ENCODE measurements at regions not wholly inside any gene's neighbourhood (a gene's known extent, or its start where the extent isn't known, plus 50 kb on each side); places are given as distances from the start of the nearest gene placed in this dataset.

- Histone ChIP-seq H3K4me3 (no peak overlapping the region), H3K27ac (no peak overlapping the region), H3K9me3 (no peaks in the 10 kb centered on the region), H3K36me3 (no peaks in the 10 kb centered on the region), H3K27me3 (no peaks in the 10 kb centered on the region), H3K4me1 (peaks cover 8 to 21% of the 10 kb centered on the region in 2 donors)
- intact Hi-C loops (cut with DNase I; ENCODE audit: low total_unique reads), result no loop called here
- ATAC-seq (no peak), DNase-seq (no peak)
- no peak for TF ChIP-seq POLR2A (IDR thresholded peaks at IDR 0.05)
- TF ChIP-seq, protein P1, sequence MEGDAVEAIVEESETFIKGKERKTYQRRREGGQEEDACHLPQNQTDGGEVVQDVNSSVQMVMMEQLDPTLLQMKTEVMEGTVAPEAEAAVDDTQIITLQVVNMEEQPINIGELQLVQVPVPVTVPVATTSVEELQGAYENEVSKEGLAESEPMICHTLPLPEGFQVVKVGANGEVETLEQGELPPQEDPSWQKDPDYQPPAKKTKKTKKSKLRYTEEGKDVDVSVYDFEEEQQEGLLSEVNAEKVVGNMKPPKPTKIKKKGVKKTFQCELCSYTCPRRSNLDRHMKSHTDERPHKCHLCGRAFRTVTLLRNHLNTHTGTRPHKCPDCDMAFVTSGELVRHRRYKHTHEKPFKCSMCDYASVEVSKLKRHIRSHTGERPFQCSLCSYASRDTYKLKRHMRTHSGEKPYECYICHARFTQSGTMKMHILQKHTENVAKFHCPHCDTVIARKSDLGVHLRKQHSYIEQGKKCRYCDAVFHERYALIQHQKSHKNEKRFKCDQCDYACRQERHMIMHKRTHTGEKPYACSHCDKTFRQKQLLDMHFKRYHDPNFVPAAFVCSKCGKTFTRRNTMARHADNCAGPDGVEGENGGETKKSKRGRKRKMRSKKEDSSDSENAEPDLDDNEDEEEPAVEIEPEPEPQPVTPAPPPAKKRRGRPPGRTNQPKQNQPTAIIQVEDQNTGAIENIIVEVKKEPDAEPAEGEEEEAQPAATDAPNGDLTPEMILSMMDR (IDR thresholded peaks at IDR 0.05 in 4 of 5, conservative IDR thresholded peaks at IDR 0.05 in 1 of 5), result no peak
- in situ Hi-C loops (cut with MboI; ENCODE audit: low sequenced_read_pairs in 4 of 4), result no loop called here
These were observed 103.9 kb upstream of the SYT6 start for GRCh38 chr1:114257554-114257953.

DNA sequence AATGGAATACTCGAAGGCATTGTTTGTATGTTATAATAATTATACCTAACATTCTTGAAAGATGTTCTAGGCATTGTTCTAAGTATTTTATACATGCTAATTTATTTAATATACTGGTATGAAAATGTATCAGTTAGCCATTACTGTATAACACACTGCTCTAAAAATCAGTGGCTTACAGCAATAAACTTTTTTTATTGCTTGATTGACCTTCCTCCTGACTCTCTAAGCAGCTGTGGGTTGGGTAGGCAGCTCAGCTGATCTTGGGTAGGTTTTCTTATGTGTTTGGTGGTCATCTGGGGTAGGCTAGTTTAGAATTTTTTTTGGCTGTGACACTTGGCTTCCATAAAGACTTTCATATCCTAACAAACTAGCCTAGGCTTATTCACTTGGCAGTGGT, 100.2 kb upstream of the SYT6 start:
- no peaks in the 10 kb centered on the region for H3K27me3 ChIP-seq
- in situ Hi-C loops (cut with MboI; ENCODE audit: low sequenced_read_pairs in 4 of 4) (no loop called here), intact Hi-C loops (cut with DNase I; ENCODE audit: low total_unique reads) (no loop called here)
- no peak for ATAC-seq
- TF ChIP-seq, protein P1 (IDR thresholded peaks at IDR 0.05 in 4 of 5, conservative IDR thresholded peaks at IDR 0.05 in 1 of 5), result no peak
- TF ChIP-seq POLR2A (IDR thresholded peaks at IDR 0.05), result no peak
- peaks cover 0 to 12% of the 10 kb centered on the region in 2 donors for H3K4me1 ChIP-seq
- H3K36me3 ChIP-seq, result no peaks in the 10 kb centered on the region
- no peak overlapping the region for H3K27ac ChIP-seq
- H3K9me3 ChIP-seq, result no peaks in the 10 kb centered on the region
- no peak for DNase-seq
- no peak overlapping the region for H3K4me3 ChIP-seq

GRCh38 chr1:114251573-114251939, 97.9 kb upstream of the SYT6 start:
- ATAC-seq, result peak; percentile 60 to 62
- peak overlapping the region; percentile 70 to 80 (median 75) for H3K27ac ChIP-seq
- intact Hi-C loops (cut with DNase I; ENCODE audit: low total_unique reads), result no loop called here
- H3K27me3 ChIP-seq, result no peaks in the 10 kb centered on the region
- H3K9me3 ChIP-seq, result no peaks in the 10 kb centered on the region
- TF ChIP-seq, protein P1 (IDR thresholded peaks at IDR 0.05 in 4 of 5, conservative IDR thresholded peaks at IDR 0.05 in 1 of 5), result no peak
- TF ChIP-seq POLR2A (IDR thresholded peaks at IDR 0.05), result no peak
- H3K36me3 ChIP-seq, result no peaks in the 10 kb centered on the region
- H3K4me3 ChIP-seq, result no peak overlapping the region
- DNase-seq, result no peak
- peaks cover 0 to 11% of the 10 kb centered on the region in 2 donors for H3K4me1 ChIP-seq
- in situ Hi-C loops (cut with MboI; ENCODE audit: low sequenced_read_pairs in 4 of 4), result no loop called here

- in situ Hi-C loops (cut with MboI; ENCODE audit: low sequenced_read_pairs in 4 of 4), result no loop called here
- no peaks in the 10 kb centered on the region for H3K9me3 ChIP-seq
- intact Hi-C loops (cut with DNase I; ENCODE audit: low total_unique reads), result no loop called here
- DNase-seq (peak; percentile 70 to 78), ATAC-seq (peak; percentile 99)
- peaks cover 0 to 11% of the 10 kb centered on the region in 2 donors for H3K4me1 ChIP-seq
- H3K27me3 ChIP-seq, result no peaks in the 10 kb centered on the region
- H3K4me3 ChIP-seq, result no peak overlapping the region
- no peak for TF ChIP-seq POLR2A (IDR thresholded peaks at IDR 0.05)
- TF ChIP-seq, protein P1 (IDR thresholded peaks at IDR 0.05 in 4 of 5, conservative IDR thresholded peaks at IDR 0.05 in 1 of 5), result peak in 1 of 5 experiments; percentile 23
- peak overlapping the region; percentile 70 to 80 (median 75) for H3K27ac ChIP-seq
- no peaks in the 10 kb centered on the region for H3K36me3 ChIP-seq
These were observed 97.3 kb upstream of the SYT6 start for GRCh38 chr1:114250683-114251572.
